ENCODE measurements at regions not wholly inside any gene's neighbourhood (a gene's known extent, or its start where the extent isn't known, plus 50 kb on each side); places are given as distances from the start of the nearest gene placed in this dataset.

DNA sequence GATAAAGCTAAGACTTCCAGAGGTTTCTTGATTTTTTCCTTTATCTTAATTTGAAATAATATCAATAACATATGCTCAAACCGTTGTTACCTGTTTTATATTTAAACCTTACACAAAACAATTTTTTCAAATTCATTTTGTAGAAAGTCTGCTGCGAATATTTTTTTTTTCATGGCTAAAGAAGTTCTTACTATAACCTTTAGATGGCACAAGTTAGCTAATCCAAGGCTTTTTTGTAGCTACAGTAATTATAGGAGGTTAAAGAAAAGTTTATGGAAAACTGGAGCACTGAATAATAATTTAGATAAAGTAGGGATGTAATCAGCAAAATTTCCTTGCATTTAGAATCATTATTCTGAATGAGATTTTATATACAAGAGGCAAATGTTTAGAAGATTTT lies 78.0 kb upstream of the PNPT1 start:
- TF ChIP-seq CTCF (conservative IDR thresholded peaks at IDR 0.05 in 1 of 2, IDR thresholded peaks at IDR 0.05 in 1 of 2; ENCODE audit: extremely low read depth in 1 of 2, insufficient read depth in 1 of 2, low read depth in 1 of 2, low read length in 2 of 2), result peak; percentile 50 to 71
- TF ChIP-seq EZH2 (IDR thresholded peaks at IDR 0.05; ENCODE audit: borderline replicate concordance, low read length), result no peak

Data from mammary epithelial cell (primary cell).